NCI-H345 treated with DMSO at 0.1 percent for 48 hours (cell line): ENCODE measurements at regions not wholly inside any gene's neighbourhood (a gene's known extent, or its start where the extent isn't known, plus 50 kb on each side); places are given as distances from the start of the nearest gene placed in this dataset.
"Not testable (repeated sequence)": the region's sequence is repeated elsewhere in the genome, so short reads cannot be mapped to it uniquely, and the experiment has no call there.

Source experiments
- DNase-seq: peaks from one replicate; lab custom pipeline; 2025; ENCODE audit not compliant: unreplicated experiment; lab: John Stamatoyannopoulos, UW

- no peak for DNase-seq
These were observed 191.6 kb downstream of the DUSP6 start for GRCh38 chr12:89160716-89161123.

- no peak for DNase-seq
These were observed 194.9 kb downstream of the DUSP6 start for GRCh38 chr12:89157413-89157812.

DNA sequence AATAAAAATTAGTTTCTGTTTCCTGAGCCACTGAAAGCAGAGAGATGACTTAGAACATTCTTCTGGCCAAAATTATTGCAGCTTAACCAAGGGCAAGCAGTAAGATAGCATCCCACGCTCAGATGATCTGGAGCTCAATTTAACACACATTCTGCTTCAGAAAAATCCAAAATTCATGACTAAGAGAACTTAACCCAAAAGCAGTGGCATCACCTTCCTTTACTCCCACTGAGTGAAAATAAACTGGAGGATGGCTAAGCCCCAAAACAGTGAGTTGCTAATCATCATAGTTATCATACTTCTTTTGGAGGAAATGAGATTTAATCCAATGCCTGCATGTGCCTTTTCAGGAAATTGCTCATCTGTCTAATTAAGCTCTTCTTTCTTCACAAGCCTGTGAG, 195.4 kb downstream of the DUSP6 start:
- no peak for DNase-seq

DNA sequence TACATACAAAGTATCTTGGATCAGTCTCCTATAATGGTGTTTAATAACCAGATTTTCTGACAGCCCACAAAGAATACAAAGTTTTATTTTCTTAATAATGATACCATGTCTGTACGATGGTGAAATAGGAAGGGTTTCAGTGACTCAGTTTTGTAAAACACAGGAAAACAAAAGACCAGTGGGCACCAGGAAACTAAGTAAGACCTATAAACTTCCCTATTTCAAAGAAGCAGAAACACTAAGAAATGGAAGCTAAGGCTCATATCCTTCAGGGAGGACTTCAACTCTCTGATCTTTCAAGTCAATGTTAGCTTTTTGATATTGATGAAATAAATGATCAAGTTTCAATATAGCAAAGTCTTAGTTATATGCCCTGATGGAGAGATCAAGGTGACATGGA, 196.0 kb downstream of the DUSP6 start:
- no peak for DNase-seq

- DNase-seq, result no peak
These were observed 196.5 kb downstream of the DUSP6 start for GRCh38 chr12:89155826-89156225.

DNA sequence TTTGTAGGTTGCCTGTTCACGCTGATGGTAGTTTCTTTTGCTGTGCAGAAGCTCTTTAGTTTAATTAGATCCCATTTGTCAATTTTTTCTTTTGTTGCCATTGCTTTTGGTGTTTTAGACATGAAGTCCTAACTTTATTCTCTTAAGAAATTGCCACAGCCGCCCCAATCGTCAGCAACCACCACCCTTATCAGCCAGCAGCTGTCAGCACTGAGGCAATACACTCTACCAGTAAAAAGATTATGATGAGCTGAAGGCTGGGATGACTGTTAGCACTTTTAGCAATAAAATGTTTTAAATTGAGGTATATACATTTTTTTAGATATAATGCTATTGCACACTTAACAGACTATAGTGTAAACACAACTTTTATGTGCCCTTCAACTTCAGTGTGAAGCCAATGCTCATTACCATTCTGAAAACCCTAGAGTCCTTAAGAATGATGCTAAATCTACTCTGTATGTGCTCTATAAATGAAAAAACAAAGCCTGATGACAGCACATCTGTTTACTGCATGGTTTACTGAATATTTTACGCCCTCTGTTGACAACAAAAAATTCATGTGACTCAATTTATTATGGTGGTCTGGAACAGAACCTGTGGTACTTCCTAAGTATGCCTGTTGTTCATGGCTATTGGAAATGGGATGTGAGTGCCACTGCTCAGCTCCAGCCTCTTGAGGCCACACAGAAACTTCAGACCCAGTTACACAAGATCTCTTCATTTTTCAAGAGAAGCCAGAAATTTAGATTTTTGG, 197.4 kb downstream of the DUSP6 start:
- DNase-seq, result no peak

GRCh38 chr12:89153341-89153740, 199.0 kb downstream of the DUSP6 start:
- DNase-seq, result no peak

DNA sequence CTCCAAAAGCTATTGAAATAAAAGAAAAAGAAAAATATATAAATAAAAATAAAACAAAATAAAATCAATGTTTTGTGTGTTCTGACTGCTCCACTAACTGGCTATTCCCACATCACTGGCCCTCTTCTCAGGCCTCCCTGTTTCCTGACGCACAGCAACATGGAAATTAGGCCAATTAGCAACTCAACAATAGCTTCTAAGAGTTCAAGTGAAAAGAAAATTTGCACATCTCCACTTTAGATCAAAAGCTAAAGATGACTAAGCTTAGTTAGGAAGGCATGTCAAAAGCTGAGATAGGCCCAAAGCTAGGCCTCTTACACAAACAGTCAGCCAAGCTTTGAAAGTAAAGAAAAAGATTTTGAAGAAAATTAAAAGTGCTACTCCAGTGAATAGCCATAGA, 200.8 kb downstream of the DUSP6 start:
- DNase-seq, result no peak

- DNase-seq, result not testable (repeated sequence)
These were observed 201.5 kb downstream of the DUSP6 start for GRCh38 chr12:89150789-89151188.

DNA sequence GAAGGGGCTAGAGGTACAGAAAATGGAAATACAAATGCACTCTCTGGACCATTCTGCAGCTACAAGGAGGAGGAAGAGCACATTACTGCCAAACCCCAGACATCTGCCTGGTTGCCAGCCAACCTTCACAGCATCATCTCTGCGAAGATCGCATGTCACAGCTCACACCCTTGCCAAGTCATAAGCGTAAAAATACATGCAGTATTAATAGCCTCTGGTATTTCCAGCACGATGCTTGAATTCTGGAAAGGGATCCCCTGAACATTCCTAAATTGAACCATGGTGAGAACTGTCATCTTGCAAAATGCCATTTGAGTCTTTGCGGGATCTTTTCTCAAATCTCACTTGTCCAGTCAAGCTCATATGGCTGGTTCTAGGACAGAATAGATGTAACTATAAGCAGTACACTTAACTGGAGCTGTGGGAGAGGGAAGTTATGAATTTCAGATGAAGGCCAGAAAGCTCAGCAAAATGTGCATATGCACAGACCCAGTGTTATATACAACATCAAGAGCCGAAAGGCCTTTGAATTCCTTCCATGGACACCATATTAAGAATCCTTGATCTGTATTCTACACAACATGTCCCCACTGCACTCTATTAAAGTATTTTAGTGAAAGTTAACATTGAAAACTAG, 211.6 kb downstream of the DUSP6 start:
- no peak for DNase-seq

DNA sequence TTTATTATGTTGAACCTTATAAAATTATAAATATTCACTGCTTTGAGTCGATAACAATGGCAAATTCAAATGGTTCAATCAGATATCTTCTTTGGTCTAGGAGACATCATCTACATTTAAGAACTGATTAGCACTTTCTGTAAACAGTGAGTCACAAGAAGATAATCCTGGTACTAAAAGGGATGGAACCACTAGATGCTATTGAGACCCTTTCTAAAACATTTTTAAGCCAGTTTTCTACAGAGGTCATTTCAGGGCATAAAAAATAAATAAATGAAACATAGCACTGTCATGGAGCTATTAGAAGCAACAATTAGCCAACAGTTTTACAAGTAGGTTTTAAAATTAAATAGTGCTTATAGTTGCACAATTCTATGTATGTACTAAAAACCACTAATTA, 212.2 kb downstream of the DUSP6 start:
- DNase-seq, result no peak

- no peak for DNase-seq
These were observed 212.9 kb downstream of the DUSP6 start for GRCh38 chr12:89139390-89139789.

DNA sequence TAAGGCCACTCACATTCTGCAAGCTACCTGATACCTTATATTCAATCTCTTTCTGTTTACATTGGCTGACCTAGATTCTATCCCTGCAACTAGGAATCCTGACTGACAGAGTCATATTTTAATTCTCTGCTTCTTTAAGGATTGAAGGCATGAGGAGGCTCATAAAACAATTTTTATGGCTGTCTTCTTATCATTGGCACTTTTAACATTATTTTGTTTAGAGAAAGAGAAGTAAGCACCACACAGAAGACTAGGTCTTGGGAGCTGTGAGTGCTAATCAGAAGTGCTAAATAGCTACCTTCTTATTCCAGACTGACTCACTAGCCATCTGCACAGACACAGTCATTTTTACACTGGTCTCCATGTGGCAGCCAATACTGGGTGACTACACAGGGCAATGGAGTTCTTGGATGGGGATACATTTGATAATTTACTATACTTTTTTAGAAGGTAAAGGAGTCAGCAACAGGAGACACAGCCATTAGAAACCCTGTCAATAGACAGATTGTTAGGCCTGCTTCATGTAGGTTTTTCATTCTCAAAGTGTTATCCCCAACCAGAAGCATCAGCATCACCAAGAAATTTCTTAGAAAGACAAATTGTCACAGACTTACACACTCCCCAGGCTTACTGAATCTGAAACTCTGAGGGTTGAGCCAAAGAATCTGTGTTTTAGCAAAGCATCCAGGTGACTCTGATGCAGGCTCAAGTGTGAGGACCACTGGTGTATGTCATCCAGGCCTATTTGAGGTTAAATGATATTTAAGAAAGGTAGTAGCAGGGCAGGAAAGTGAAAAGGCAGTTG, 214.1 kb downstream of the DUSP6 start:
- no peak for DNase-seq

DNA sequence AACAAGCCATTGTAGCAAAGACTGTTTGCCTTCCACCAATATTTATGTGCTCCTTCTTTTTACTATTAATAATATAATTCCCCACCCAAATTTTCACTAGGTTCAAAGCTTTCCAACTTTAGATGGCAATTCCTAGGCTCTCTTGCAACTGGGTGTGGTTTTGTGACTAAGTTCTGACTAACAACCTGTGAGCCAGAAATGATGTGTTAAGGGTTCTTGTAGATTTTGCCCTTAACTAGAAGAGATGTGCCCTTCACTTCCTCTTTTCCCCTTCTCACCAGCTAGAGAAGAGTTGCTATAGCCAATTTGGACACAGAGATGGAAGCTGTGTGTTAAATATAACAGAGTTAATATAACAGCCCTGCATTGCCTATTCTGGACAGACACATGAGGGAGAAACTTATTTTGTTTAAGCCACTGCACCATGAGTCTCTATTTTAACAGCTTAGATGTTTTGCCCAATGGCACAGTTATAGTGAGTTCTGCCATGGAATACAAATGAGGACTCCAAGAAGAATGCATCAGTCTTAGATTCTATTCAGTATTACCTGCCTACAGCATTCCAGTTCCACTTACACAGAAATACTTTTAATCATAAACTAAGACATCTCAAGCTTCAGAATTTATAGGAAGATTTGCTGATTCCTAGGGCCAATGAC, 216.2 kb downstream of the DUSP6 start:
- no peak for DNase-seq

GRCh38 chr12:89134213-89134770, 218.0 kb downstream of the DUSP6 start:
- DNase-seq, result no peak

DNA sequence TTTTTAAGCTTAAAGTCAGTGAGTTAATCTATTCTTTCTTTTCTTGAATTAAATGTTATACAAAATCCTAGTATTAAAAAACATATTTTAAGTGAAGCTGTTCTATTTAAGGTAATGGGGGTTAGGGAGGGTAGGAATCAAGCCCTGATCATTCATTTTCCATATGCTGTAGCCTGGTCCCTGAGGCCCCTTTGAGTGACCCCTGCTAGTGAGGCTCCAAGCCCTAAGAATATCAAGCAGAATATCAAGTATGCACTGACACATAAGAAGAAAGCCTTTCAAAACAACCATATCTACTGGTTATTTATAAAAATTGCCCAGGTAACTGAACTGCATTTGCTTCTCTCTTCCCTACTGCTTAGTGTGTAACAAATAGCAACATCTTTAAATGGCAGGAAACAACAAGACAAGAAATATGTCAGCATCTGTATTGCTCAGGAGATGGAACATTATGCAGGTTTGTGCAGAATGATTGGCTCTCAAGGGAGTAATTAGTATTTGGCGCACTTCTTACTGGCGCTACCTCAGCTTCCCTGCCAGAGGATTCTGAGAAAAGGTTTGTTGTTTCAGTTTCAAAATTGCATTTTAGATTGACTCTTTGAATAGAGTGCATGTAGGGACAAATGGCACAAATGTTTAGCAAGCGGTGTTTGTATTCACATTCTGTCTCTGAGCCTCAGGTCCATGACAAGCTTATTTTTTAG, 223.0 kb downstream of the DUSP6 start:
- DNase-seq, result no peak

- DNase-seq, result no peak
These were observed 225.6 kb downstream of the DUSP6 start for GRCh38 chr12:89126712-89127111.

DNA sequence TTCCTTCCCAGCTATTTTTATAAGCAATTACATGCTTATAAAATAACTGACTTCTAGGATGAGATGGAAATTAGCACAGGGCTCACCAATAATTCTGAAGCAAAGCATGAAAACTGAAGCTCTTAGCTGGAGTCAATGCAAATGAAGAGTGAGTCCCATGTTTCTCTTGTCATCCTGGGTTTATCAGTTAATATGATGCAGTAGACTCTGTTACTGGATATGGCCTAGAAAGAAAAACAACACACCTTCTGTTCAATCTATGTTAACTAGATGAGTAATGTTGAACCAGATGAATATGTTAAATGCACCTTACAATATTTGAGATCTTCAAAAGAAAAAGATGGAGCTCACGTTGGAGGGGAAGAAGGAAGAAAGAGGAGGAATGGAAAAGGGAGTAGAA, 229.4 kb downstream of the DUSP6 start:
- DNase-seq, result no peak

DNA sequence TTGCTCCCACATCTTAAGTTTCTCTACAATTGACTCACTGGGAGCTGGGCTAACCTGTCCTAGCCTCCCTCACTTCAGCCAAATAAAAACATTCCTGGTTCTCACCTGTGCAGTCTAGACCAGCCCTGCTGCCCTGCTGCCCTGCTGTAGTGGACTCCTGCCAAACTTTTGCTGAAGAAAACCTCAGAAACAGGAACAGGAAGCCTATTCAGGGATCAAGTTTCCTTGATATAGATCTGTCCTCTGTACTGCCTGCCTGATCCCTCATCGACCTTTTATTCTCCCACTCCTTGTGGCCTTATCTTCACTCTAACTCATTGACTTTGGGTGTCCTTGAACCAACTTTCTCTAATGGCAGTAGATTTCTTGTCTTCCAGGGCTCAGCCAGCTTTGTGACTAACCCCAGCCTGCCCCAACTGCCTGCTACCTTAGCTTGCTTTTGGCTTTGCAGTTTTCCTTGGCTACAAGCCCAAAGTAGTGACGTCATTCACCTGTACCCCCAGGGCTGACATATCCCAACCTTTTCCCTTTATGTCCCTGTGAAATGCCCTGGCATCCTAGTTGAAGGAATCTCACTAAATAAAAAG, 234.8 kb downstream of the DUSP6 start:
- DNase-seq, result no peak

- DNase-seq, result no peak
These were observed 240.3 kb downstream of the DUSP6 start for GRCh38 chr12:89111964-89112363.
